ENCODE measurements at regions not wholly inside any gene's neighbourhood (a gene's known extent, or its start where the extent isn't known, plus 50 kb on each side); places are given as distances from the start of the nearest gene placed in this dataset.

GRCh38 chr3:177371146-177371545, 173.9 kb upstream of the TBL1XR1 start:
- intact Hi-C loops (cut with micrococcal nuclease; ENCODE audit: unreplicated experiment): no loop called here
- no peaks in the 10 kb centered on the region for H3F3A ChIP-seq (ENCODE audit: insufficient read depth, low read depth)
- POLR2A ChIA-PET (ENCODE audit: unreplicated experiment): interaction anchor here (0.5 to 0.7 kb wide), 4 partner anchors 59 to 177 kb away, joined by 4 to 11 read pairs (median 6); no protein-coding TSS in a partner anchor

DNA sequence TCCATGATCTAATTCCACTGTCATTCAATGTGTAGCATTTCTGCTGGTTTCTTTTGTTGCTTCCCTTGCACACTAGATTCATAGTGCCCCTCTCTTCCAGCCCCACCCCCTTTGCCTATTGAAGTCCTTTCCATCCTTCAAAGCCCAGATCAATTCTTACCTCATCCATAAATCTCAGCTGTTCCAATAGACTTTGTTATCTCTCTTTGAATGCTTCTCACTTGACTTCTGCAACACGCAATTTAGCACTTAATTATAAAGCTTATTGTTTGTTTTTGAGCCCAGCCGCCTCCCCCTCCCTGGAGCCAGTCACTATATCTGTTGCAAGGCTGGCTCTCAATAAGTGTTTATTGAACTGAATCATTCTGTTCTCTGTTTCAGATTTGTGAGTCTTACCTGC, 174.6 kb upstream of the TBL1XR1 start:
- H3K27ac ChIP-seq: no peak overlapping the region
- no peaks in the 10 kb centered on the region for H3K36me3 ChIP-seq (ENCODE audit: low read depth)
- H3K9me3 ChIP-seq (ENCODE audit: insufficient read depth, low read depth): no peaks in the 10 kb centered on the region
- TF ChIP-seq CTCF (conservative IDR thresholded peaks at IDR 0.05): no peak
- TF ChIP-seq EZH2 (IDR thresholded peaks at IDR 0.05; ENCODE audit: low read depth): no peak
- H3F3A ChIP-seq (ENCODE audit: insufficient read depth, low read depth): no peaks in the 10 kb centered on the region
- H4K20me1 ChIP-seq (ENCODE audit: insufficient read depth): no peaks in the 10 kb centered on the region
- no peaks in the 10 kb centered on the region for H3K27me3 ChIP-seq (ENCODE audit: insufficient read depth, low read depth)
- H2AFZ ChIP-seq: no peak overlapping the region
- CTCF ChIA-PET: no interaction called here
- BruUV-seq (replicated peaks): no TSS peak
- H3K4me3 ChIP-seq: no peak overlapping the region
- no peak for DNase-seq
- no peaks in the 10 kb centered on the region for H3K9me2 ChIP-seq (ENCODE audit: insufficient read depth)
- no peaks in the 10 kb centered on the region for H3K79me2 ChIP-seq (ENCODE audit: low read depth)
- no peaks in the 10 kb centered on the region for H3K4me1 ChIP-seq (replicated peaks; ENCODE audit: insufficient read depth)
- intact Hi-C loops (cut with micrococcal nuclease; ENCODE audit: unreplicated experiment): no loop called here
- POLR2A ChIA-PET (ENCODE audit: unreplicated experiment): interaction anchor here (0.6 to 0.7 kb wide), 2 partner anchors 58 to 76 kb away, joined by 7 to 11 read pairs; no protein-coding TSS in a partner anchor
- H3K4me2 ChIP-seq: no peak overlapping the region

More at GRCh38 chr3:177371146-177371545, 173.9 kb upstream of the TBL1XR1 start:
- Histone ChIP-seq H3K4me3 (no peak overlapping the region), H3K4me2 (no peak overlapping the region), H3K9me2 (ENCODE audit: insufficient read depth) (no peaks in the 10 kb centered on the region), H2AFZ (no peak overlapping the region), H3K27me3 (ENCODE audit: insufficient read depth, low read depth) (no peaks in the 10 kb centered on the region), H3K4me1 (replicated peaks; ENCODE audit: insufficient read depth) (no peaks in the 10 kb centered on the region), H3K27ac (no peak overlapping the region), H4K20me1 (ENCODE audit: insufficient read depth) (no peaks in the 10 kb centered on the region), H3K9me3 (ENCODE audit: insufficient read depth, low read depth) (no peaks in the 10 kb centered on the region), H3K36me3 (ENCODE audit: low read depth) (no peaks in the 10 kb centered on the region), H3K79me2 (ENCODE audit: low read depth) (no peaks in the 10 kb centered on the region)
- no TSS peak for BruUV-seq (replicated peaks)
- no peak for TF ChIP-seq CTCF (conservative IDR thresholded peaks at IDR 0.05)
- no peak for TF ChIP-seq EZH2 (IDR thresholded peaks at IDR 0.05; ENCODE audit: low read depth)
- no peak for DNase-seq
- CTCF ChIA-PET: no interaction called here

DNA sequence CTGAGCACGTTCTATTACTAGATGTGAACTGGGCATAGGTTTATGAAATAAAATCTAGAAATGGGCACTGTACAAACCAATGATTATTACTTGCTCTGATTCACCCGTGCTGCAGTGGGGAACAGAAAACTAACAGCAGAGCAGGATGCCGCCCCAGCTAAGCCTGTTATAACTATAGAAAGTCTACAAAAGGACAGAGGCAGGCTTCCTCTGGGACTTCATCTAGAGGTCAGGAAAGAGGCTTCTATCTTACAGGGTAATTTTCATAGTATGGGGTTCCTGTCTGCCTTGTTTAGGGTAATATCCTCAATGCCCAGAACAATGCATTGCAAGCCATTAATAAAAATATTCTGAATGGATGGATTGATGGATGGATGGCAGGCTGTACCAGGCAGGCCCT, 177.0 kb upstream of the TBL1XR1 start:
- DNase-seq: no peak
- Histone ChIP-seq H3K79me2 (ENCODE audit: low read depth) (no peaks in the 10 kb centered on the region), H3K27me3 (ENCODE audit: insufficient read depth, low read depth) (no peaks in the 10 kb centered on the region), H3K4me1 (replicated peaks; ENCODE audit: insufficient read depth) (no peaks in the 10 kb centered on the region), H3K9me3 (ENCODE audit: insufficient read depth, low read depth) (no peaks in the 10 kb centered on the region), H3K36me3 (ENCODE audit: low read depth) (no peaks in the 10 kb centered on the region), H2AFZ (no peak overlapping the region), H3K4me3 (no peak overlapping the region), H3K9me2 (ENCODE audit: insufficient read depth) (no peaks in the 10 kb centered on the region), H3K4me2 (no peak overlapping the region), H3F3A (ENCODE audit: insufficient read depth, low read depth) (no peaks in the 10 kb centered on the region), H4K20me1 (ENCODE audit: insufficient read depth) (no peaks in the 10 kb centered on the region), H3K27ac (no peak overlapping the region)
- CTCF ChIA-PET: no interaction called here
- TF ChIP-seq CTCF (conservative IDR thresholded peaks at IDR 0.05) (no peak), EZH2 (IDR thresholded peaks at IDR 0.05; ENCODE audit: low read depth) (no peak)
- intact Hi-C loops (cut with micrococcal nuclease; ENCODE audit: unreplicated experiment): no loop called here
- POLR2A ChIA-PET (ENCODE audit: unreplicated experiment): no interaction called here
- no TSS peak for BruUV-seq (replicated peaks)

Data from PC-9 (cell line).